Amniotic stem cell (primary cell): ENCODE measurements at regions not wholly inside any gene's neighbourhood (a gene's known extent, or its start where the extent isn't known, plus 50 kb on each side); places are given as distances from the start of the nearest gene placed in this dataset.

Experiments used
- DNase-seq: peaks from one replicate; lab custom pipeline; 2025; lab: John Stamatoyannopoulos, UW

DNA sequence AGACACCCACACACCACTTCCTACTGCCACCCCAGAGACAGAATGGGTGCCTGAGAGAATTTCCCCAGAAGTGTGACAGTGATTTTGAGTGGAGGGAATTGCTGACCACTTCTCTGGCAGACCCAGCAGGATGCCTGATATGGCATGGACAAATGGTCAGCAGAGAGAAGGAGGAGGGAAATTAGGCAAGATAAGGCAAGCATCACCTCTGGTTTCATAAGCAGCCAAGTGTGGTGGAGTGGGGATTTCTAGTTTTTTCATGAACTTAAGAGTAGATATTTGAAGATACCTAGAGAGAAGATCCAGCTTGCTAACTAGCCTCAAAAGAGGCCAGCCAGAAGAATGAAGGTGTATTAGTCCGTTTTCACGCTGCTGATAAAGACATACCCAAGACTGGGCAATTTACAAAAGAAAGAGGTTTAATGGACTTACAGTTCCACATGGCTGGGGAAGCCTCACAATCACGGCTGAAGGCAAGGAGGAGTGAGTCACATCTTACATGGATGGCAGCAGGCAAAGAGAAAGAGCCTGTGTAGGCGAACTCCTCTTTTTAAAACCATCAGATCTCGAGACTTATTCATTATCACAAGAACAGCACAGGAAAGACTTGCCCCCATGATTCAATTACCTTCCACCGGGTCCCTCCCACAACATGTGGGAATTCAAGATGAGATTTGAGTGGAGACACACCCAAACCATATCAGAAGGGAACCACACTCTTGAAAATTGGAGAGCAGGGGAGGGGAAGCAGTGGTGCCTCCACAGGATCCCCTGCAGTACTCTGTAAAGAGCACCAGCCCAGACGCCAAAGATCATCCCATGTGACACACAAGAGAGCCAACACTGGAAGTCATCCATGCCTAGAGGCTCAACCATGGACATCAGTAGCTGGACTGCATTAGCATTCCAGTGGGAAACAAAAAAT lies 64.2 kb downstream of the RBM43 start:
- DNase-seq, result no peak

DNA sequence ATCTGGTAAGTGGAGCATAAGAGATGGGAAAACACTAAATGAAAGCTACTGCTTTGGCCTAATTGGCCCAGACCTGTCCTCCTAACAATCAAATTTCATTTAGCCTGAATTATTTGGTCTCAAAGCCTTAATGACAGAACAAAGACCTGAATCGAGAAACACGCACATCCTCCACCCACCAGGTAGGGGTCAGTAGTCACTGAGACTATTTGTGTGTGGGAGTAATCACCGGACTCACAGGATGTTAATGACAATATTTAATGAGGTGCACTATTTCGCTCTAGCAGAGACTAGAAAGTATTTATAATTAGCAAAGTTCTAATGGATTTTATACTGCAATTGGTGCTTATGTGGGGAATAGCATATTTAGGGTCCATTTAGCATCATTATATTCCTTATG lies 68.1 kb downstream of the RBM43 start:
- no peak for DNase-seq

DNA sequence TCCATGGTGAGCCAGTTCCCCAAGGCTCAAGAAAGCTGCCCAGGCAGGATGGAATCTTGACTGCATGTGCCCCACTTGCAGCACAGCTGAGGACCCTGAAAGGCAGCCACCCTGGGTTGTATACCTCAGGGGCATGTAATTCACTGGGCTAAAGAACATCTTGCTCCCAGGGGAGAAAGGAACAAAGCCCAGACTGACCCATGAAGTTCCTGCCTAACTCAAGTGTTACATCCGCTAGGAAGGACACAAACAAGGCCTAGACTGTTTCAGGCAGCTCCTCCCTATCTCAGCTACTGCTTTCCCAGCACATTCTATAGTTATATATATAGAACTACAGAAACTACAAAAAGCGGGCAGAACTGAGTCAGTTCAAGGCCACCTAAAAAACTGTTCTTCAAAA lies 69.0 kb downstream of the RBM43 start:
- DNase-seq, result no peak

DNA sequence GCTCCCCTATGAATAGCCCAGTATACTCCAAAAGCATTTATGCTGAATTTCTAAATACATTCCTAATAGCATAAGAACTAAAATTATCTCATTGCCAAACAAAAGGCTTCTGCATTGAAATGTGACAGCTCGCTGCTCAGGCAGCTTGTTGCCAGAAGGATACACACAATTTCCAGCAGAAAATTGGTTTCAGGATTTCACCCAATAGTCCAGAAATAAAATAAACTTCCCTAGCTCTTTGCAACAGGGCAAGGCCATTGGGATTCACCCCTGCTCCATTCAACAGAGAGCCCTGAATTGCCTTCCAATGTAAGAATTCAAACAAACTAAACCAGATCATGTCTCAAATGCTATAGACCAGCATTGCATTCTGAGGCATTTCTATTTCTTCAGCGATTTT lies 70.7 kb downstream of the RBM43 start:
- DNase-seq, result no peak

DNA sequence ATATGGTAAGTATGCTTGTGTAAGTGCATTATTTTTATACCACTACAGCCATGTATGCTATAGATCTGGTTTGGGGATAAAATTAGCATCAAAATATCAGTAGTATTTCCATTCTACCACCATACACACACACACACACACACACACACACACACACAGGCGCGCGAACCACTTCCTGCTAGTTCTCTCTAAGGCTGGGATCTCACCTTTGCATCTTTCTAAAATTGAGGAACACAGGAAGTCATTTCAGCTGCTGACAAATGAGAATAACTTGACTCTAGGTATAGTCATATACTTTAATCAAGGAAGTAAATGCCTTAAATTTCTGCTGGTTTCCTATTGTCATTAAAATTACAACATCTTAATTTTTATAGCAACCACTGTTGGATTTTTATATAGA lies 72.5 kb downstream of the RBM43 start:
- no peak for DNase-seq

DNA sequence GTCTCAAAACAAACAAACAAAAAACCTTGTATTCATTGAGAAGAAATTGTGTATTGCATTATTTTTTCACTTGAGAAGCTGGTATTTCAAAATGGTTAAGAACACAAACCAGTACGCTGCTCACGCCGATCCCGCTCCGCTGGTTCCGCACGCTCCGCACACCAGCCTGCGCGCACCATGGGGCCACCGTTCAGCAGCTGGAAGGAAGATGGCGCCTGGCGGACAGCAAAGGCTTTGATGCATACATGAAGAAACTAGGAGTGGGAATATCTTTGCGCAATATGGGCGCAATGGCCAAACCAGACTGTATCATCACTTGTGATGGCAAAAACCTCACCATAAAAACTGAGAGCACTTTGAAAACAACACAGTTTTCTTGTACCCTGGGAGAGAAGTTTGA lies 75.7 kb downstream of the RBM43 start:
- DNase-seq, result no peak

DNA sequence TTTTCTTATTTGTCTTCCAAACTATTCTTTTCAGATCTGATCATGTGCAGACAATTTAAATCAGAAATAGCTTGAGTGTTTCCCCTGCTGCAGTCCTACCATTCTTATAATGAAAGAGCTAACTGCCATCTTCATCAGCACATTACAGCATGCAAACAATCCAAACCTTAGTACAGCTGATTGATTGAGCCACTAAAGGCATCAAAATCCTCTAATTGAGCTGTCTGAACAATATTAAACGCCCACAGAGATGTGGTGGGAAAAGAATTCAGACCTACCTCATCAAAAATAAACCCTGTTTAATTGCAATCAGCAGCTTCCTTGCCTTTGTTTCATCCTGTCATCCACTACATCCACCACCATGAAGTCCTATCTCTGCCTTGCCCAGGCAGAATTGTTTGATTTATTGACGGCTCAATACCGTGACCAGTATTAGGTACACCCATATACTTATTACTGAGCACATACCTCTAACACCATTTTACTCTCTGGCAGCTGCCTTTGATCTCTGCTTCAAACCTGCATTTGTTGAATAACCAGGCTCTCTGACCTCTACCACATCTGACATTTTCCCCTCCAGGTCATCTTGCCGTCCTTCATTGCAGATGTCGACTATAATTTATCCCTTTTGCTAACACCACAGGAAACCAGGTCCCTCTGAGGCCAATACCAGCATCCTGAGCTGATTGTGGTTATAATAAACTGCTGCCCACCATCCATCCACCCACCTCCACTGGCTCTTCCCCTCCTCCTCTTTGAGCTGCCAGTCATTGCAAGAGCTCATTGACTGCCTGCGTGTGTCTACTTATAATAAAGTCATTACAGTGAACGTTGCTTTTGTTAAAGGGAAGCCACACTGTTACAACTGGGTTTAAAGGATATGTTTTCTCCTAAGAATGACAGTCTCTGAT lies 78.5 kb downstream of the RBM43 start:
- no peak for DNase-seq

DNA sequence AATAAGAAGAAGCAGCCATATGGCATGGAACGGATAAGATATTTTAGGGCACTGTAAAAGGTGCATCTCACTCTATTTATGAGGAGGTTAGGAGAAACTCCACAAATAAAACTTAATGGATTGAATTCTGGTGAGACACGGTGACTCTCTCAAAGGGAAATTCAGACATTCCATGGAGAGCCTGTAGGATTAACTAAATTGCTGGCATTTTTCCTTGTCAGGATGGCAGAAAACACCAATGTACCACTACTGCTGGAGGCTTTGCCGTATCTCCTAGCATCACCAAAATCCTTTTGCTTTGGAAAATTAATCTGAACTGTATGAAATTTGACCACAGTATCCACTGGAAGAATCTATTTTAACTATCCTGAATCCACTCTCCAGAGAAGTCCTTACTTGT lies 79.3 kb downstream of the RBM43 start:
- DNase-seq, result no peak

DNA sequence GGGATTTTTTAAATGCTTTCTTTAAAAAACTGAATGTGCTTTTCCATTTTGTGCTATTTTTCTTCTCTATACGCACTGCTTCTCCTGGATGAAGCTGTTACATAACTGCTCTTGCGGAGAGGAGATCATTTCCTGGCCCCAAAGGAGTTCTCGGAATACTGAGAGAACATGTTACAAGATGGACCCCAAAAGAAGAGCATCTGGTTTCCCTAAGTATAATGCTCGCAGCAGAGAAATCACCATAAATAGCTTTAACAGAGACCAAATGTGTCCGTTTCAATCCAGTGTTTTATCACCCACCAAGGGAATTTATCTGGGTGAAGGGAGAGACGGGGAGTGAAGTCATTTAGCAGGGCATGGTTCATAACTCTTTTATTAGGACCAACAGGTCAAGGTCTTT lies 80.1 kb downstream of the RBM43 start:
- DNase-seq, result no peak

DNA sequence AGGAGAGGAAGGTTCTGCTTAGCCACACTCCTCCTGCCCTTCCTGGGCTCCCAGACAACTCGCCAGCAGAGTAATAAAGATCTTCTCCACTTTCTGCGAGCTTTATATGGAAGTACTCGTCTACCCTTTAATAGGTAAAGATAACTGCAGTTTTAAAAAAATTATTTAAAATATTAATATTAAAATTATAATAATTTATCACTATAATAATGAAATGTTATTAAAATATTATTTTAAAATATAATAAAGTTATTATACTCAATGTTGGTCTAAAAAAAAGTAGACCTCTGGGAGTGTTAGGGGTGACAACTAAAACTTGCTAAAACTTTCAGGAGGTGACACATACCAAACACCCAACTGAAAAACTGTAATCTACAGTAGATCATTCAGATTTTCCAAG lies 81.5 kb downstream of the RBM43 start:
- DNase-seq, result no peak

DNA sequence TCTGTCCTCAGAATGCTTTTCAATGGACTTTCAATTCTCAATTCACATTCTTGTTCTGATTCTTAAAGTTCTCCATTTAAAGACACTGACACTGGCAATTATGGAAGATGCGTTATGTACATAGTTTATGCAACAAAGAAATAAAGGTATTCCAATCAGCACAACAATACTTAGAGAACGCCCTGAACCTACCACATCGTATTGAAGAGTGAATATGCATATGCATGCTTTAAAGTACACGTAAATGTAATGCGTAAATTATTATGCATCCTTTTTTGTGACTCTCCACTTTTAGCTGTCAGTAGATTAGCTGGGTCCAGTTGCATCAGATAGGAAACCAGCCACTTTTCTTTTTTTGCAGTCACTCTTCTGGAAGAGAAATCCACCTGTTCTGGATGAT lies 83.5 kb downstream of the RBM43 start:
- DNase-seq, result no peak

DNA sequence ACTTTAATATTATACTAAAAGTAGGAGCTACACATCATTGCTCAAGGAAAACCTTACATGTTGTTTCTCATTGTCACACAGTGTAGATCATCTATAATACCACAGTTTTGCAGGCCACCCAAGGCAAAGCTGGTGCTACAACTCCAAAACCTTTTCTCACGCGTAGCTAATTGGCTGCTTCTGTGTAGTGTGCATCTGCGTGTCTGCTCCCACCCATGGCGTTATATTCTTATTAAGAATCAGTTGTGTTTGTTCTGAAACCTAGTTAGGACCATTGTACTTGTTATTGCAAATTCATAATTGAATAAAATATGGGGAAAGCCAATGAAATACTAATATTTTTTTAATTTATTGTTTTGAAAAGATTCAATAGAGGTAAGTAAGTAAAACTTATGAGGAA lies 83.9 kb downstream of the RBM43 start:
- no peak for DNase-seq

DNA sequence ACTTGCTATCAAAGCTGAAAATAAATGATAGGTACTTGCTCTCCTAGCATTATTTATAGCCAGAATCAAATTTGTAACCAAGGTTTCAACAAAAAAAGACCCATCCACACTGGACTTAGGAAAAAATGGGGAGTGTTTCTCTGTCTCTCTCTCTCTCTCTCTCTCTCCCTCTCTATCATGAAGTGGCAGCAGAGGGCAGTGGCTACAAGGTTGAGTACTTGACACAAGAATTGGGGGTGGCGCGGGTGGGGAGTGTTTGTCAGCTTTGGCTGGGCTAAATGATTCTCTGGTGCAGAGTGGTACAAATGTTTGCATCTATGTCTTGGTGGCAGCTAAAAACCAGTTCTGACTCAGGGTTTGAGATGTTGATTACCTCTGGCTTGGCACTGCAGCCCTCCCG lies 85.0 kb downstream of the RBM43 start:
- DNase-seq, result no peak

DNA sequence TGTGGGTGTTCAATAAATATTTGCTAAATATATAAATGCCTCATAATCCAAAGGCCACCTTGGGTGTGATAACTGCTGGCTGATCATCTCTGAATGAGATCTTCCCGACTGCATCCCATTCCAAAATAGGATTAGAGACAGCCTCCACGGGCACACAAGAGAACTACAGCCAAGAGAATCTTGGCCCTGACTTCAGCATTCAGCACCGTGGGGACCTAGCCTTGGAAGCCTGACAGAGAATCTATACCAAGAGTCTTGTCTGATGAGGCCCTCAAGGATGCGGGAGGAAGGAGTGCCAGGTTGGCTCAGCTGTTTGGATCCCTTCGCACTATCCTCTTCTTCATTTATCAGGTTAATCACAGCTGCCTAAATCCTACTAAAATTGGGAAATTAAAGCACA lies 85.8 kb downstream of the RBM43 start:
- no peak for DNase-seq

DNA sequence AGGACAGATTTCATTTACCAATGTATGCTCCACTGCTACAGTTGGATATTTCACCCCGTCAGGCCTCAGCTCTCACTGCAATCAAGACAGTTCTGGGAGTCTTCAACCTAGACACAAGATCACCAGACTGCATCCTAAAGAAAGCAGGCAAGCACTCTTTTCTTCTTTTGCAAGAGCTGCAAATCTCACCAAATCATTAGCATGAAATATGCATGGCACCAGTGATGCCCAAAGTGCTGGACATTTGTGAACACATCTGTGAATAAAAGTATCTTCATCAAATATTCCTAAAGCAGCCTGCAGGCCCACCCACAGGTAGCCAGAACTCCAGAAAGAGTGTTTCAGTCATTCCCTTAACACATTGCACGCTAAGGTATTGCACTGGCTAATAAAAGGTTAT lies 87.5 kb downstream of the RBM43 start:
- no peak for DNase-seq

DNA sequence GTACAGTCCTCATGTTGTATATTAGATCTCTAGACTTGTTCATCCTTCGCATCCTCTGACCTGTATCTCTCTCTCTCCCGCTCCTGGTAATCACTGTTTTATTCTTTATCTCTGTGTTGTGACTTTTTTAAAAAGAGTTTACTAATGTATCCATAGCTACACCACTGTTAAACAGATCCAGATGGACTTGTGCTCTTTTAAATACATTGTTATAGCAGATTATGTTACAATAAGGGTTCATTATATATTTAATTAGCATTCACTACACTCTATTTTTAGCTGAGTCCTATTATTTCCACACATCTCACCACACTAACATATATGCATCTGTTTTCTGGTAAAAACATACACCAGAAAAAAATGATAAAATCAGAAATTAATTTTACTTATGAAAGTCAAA lies 90.5 kb downstream of the RBM43 start:
- DNase-seq, result no peak

DNA sequence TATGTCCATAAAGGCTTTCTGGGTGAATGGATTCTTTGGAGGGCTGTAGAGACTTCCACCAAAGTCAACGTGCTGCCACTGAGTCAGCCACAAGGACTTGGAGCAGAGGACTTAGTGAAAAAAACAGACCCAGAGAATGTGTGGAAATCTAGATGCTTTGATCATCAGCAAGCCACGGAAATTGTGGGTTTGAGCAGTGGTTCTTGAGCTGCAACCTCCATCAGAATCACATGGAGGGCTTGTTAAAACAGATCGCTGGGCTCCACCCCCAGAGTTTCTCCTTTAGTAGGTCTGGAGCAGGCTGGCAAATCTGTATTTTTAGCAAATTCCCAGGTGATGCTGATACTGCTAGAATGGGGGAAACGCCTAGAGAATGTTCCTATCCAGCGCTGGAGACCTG lies 95.3 kb downstream of the RBM43 start:
- DNase-seq, result no peak

DNA sequence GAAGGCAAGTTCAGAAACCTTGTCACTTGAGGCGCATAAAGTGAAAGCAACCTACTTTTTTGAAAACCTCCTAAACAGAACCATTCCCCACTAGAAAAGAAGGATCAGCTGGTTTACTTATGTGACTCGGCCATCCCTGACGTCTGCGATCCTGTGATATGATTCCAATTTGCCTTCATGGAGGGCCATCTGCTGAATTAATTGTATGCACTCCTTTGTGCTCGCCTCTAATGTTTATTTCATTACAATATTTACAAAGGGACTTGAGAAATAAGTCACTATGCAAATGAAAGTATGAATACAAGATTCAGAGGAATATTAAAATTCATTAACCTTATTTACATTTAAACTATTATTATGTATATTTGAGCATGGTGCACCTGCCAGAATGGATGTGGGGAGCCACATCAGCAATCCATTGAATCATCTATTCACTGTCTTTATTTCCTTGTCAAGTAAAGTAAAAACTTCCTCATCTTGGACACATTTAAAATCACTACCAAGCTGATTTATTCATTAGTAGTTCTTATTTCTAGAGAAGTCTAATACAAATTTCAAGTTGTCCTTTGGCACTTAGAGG lies 96.5 kb downstream of the RBM43 start:
- DNase-seq, result no peak

DNA sequence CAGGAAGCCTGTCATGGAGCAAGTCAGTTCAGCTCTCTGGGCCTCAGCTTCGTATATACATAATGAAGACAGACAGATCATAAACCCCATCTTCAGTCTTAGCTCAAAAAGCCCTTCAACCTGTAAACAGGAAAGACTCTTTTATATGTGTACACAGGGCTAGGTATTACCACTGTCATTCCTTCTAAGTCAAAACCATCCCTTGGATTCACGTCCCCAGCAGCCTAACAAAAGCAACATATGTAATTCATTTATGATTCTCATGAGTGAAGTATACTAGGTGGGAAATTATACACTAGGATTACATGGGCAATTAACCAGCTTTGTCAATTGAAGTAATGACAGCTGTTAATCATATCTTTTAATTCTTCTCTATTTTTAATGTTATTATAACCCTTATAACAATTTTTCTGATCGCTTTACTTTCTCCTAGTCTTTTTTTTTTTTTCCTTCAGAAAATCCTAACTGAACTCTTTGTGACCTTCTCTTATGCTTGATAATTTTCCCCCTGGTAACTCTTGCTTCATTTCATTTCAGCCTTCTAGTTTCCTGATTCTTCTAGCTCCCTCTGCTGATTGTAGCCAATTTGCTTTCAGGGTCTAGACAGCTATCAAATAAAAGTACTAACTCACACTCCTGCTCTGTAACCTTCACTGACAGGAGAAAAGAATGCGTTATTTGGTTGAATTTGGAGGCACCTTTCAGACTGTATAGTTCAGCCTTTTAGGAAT lies 99.7 kb downstream of the RBM43 start:
- DNase-seq, result no peak

DNA sequence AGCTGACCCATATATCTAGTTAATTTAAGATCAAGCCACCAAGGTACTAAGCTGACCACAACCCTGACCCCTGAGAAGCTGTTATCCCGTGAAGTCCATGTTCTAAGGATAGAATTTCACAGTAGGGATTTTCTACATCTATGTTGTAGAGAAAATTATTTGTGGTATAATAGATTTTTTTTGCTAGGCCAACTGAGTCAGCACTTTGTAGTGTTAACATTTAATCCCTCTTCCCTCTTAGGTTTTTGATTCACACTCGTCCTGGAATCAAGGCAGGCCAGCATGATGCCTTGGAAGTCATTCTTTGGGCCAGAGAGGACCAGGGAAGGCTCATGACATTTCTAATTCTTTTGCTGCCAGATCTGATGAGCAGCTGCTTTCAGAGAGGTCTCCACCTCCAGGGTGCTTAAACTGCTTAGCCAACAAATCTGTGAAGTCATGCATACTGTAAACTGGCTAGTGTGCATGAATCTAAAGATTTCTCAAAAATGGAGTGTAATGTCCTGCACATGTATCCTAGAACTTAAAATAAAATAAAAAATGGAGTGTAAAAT lies 102.5 kb downstream of the RBM43 start:
- DNase-seq, result no peak

DNA sequence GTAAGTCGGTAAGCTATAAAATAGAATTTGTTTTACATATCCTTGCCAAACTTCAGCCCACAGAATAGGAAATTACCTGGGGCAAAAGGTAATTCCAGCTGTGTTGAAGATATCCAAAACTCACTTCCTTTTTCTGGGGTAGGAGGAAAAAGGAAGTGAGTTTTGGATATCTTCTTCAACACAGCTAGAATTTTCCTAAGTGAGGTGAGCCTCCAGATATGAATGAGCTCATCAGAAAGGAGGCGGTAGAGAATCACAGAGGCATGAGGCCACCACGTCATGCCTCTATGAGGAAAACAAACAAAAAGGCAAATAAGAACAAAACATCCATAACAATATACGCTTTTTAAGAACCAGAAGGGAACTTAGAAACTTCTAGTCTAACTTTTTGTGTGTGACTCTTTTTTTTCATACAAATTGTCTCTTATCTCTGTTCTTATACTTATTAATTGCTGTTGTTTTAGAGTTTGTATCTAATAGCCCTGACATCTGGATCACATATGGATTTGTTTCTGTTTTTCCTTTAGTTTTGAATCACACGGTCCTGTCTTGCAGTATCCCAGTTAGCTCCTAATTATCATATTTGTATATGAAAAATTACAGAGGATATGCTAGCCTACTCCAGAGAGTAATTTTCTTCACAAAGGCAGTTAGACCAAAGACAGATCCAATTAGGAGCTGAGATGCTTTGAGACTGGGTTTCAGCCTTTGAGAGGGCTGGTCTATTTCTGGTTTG lies 104.5 kb downstream of the RBM43 start:
- DNase-seq, result no peak
